Endothelial cell (in vitro differentiated cells): ENCODE measurements at regions not wholly inside any gene's neighbourhood (a gene's known extent, or its start where the extent isn't known, plus 50 kb on each side); places are given as distances from the start of the nearest gene placed in this dataset.

Source experiments
- DNase-seq: peaks from one replicate; pipeline ENCODE4 v3.0.0; 2021; ENCODE audit warnings: low spot score
- H3K27ac Mint-ChIP-seq: one replicate; pipeline ENCODE4 v1.8.0; 2021; ENCODE audit warnings: mixed read lengths, inconsistent platforms; ENCODE audit not compliant: unreplicated experiment
- H3K27me3 Mint-ChIP-seq: one replicate; pipeline ENCODE4 v1.8.0; 2021; ENCODE audit warnings: mild to moderate bottlenecking, moderate library complexity, mixed read lengths, inconsistent platforms; ENCODE audit not compliant: unreplicated experiment
- H3K36me3 Mint-ChIP-seq: one replicate; pipeline ENCODE4 v1.8.0; 2021; ENCODE audit warnings: mild to moderate bottlenecking, low read depth, mixed read lengths, inconsistent platforms; ENCODE audit not compliant: unreplicated experiment
- H3K4me1 Mint-ChIP-seq: one replicate; pipeline ENCODE4 v1.8.0; 2021; ENCODE audit warnings: mild to moderate bottlenecking, mixed read lengths, inconsistent platforms; ENCODE audit not compliant: unreplicated experiment
- H3K4me3 Mint-ChIP-seq: one replicate; pipeline ENCODE4 v1.8.0; 2021; ENCODE audit warnings: mild to moderate bottlenecking, mixed read lengths, inconsistent platforms; ENCODE audit not compliant: unreplicated experiment
- H3K9me3 Mint-ChIP-seq: one replicate; pipeline ENCODE4 v1.8.0; 2021; ENCODE audit warnings: mixed read lengths, inconsistent platforms; ENCODE audit not compliant: unreplicated experiment
- TF ChIP-seq, protein P1 (sequence below): fragments of 200-600 bp; sonication (generic); IDR thresholded peaks from one replicate; pipeline ENCODE4 v1.5.0; 2021; ENCODE audit warnings: antibody characterized with exemption; ENCODE audit not compliant: unreplicated experiment

DNA sequence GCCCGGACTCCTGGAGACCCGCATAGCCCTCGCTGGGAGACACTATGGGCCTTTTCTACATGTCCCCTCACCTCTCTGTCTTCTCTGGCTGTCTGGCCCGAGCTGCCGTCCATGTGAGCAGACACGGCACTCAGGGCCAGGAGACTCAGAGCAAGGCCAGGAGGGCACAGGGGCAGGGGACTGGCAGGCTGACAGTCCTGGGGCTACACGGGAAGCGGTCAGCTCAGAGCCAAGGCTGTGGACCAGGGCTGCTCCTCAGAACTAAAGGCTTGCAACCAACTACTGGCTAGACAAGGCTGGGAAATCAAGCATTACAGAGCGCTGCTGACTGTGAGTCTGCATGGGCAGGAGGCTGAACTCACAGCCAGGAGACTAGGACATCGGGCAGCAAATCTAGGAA is 56.1 kb upstream of the CDON start:
- DNase-seq = no peak
- no peaks in the 10 kb centered on the region for H3K9me3 Mint-ChIP-seq
- peaks cover 12% of the 10 kb centered on the region for H3K27me3 Mint-ChIP-seq
- TF ChIP-seq, protein P1, sequence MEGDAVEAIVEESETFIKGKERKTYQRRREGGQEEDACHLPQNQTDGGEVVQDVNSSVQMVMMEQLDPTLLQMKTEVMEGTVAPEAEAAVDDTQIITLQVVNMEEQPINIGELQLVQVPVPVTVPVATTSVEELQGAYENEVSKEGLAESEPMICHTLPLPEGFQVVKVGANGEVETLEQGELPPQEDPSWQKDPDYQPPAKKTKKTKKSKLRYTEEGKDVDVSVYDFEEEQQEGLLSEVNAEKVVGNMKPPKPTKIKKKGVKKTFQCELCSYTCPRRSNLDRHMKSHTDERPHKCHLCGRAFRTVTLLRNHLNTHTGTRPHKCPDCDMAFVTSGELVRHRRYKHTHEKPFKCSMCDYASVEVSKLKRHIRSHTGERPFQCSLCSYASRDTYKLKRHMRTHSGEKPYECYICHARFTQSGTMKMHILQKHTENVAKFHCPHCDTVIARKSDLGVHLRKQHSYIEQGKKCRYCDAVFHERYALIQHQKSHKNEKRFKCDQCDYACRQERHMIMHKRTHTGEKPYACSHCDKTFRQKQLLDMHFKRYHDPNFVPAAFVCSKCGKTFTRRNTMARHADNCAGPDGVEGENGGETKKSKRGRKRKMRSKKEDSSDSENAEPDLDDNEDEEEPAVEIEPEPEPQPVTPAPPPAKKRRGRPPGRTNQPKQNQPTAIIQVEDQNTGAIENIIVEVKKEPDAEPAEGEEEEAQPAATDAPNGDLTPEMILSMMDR = no peak
- no peak overlapping the region for H3K27ac Mint-ChIP-seq
- H3K36me3 Mint-ChIP-seq = no peaks in the 10 kb centered on the region
- H3K4me1 Mint-ChIP-seq = peaks cover 7% of the 10 kb centered on the region
- no peak overlapping the region for H3K4me3 Mint-ChIP-seq

DNA sequence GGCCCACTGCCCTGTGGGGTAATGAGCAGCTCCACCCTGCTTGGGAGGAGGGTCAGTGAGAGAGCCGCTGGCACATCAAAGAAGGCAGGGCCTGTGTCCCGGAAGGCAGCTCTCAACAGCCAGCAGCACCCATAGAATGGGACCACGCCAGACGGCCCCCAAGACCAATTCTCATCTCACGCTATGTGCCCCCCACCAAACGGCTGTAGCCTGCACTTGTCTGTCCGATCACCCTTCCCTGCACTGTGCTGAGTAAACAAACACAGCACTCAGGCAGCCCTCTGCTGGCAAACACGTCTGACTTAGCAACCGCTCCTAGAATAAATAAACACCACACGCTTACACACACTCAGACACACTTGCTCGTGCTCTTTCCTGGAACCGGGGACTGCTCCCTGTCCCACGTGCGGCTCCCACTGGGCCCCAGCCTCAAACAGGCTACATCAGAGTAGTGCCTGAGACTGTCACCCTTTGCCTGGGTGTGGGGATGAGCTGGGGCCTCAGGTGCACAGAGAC is 53.2 kb upstream of the CDON start:
- TF ChIP-seq, protein P1 = no peak
- Mint-ChIP-seq H3K4me1 (peaks cover 3% of the 10 kb centered on the region), H3K27me3 (peaks cover 12% of the 10 kb centered on the region), H3K9me3 (no peaks in the 10 kb centered on the region), H3K27ac (peak overlapping the region; percentile 36), H3K36me3 (no peaks in the 10 kb centered on the region), H3K4me3 (no peak overlapping the region)
- peak; percentile 34 for DNase-seq

DNA sequence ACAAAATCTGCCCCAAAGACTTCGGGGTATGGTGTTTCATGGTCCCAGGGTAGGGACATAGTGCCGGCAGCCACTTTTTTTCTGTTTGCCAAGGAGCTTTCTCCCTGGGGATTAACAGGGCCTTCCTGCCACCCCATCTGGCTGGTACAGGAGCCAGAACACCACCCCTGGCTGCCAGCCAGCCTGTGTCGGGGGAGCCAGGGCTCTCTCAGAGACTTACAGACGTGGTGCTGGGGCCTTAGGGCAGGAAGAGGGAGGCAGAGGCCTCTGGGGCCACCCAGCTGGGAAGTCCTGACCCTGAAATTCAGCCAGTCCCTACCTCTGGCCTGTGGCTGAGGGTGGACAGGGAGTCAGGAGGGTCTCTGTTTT is 52.4 kb upstream of the CDON start:
- Mint-ChIP-seq H3K4me1 (peaks cover 3% of the 10 kb centered on the region), H3K27ac (no peak overlapping the region), H3K36me3 (no peaks in the 10 kb centered on the region), H3K9me3 (no peaks in the 10 kb centered on the region), H3K27me3 (peaks cover 9% of the 10 kb centered on the region), H3K4me3 (no peak overlapping the region)
- TF ChIP-seq, protein P1 = no peak
- no peak for DNase-seq

DNA sequence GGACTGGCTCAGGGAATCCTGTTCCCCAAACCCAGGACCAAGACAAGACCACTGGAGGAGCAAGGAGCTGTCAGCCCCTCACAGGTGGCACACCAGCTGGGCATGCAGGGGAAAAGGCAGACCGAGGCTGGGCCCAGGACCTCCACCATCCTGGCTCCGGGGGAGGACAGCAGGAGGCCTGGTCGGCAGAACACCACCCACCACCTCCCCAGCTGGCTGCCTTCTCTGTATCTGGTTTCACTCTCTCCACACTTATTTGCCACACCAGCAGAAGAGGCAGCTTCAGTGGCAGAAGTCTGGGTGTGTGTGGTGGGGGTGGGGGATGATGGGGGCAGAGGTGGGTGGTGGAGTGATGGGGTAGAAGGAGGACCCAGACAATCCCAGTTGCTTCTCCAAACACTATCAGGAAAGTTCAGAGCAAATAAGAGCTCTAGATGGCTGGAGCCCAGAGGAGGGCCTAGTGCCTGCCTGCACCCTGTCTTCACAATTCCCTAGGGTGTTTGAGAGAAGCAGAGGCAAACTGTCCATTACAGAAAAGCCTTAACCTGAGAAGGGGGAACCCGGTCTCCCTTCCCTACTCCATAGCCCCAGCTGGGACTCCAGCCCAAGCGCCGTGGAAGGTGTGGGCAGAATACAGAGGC is 51.9 kb upstream of the CDON start:
- peaks cover 9% of the 10 kb centered on the region for H3K27me3 Mint-ChIP-seq
- peaks cover 3% of the 10 kb centered on the region for H3K4me1 Mint-ChIP-seq
- H3K36me3 Mint-ChIP-seq = no peaks in the 10 kb centered on the region
- H3K27ac Mint-ChIP-seq = no peak overlapping the region
- TF ChIP-seq, protein P1 = no peak
- no peak for DNase-seq
- no peaks in the 10 kb centered on the region for H3K9me3 Mint-ChIP-seq
- no peak overlapping the region for H3K4me3 Mint-ChIP-seq

DNA sequence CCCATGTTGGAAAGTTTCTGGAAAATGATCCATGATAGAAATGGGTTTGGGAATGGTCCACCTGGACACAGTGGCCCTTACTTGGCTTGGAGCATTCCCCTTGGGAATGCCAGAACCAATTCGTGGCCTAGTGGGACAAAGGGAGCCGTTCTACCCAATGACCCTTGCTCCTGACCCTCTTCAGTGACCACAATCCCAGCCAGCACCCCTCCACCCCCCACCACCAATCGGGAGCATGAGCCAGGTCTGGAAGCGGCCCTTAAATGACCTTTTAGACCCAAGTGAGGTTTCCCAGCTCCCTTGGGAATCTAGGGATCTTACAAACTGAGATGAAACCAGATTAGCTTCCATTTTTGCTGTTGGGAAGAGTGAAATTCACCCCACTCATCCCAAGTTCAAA is 51.3 kb upstream of the CDON start:
- Mint-ChIP-seq H3K4me3 (no peak overlapping the region), H3K27me3 (peaks cover 9% of the 10 kb centered on the region), H3K27ac (peak overlapping the region; percentile 24), H3K4me1 (peaks cover 3% of the 10 kb centered on the region), H3K36me3 (no peaks in the 10 kb centered on the region), H3K9me3 (no peaks in the 10 kb centered on the region)
- TF ChIP-seq, protein P1 = no peak
- DNase-seq = no peak
